SK-N-SH (cell line): ENCODE measurements at regions not wholly inside any gene's neighbourhood (a gene's known extent, or its start where the extent isn't known, plus 50 kb on each side); places are given as distances from the start of the nearest gene placed in this dataset.

Source experiments
- CTCF ChIA-PET: fragments of 300-600, 350-600 bp; formaldehyde crosslinking; extraction: SDS; loops from one replicate; lab custom pipeline; 2021; lab: Yijun Ruan, JAX
- POLR2A ChIA-PET: fragments of 350-600 bp; sonication (Branson Sonifier 250); formaldehyde crosslinking; extraction: SDS; loops from one replicate; lab custom pipeline; 2020; ENCODE audit warnings: antibody characterized with exemption, inconsistent platforms; lab: Yijun Ruan, JAX
- DNase-seq: peaks from one replicate; pipeline ENCODE4 v3.0.0; 2012
- H2AFZ ChIP-seq: fragments of 200-600 bp; sonication (generic); 2 replicates; pipeline ENCODE4 v1.8.1; 2016; ENCODE audit warnings: antibody characterized with exemption, mild to moderate bottlenecking, low read depth
- H3F3A ChIP-seq: fragments of 200-600 bp; sonication (generic); replicated peaks from 2 replicates; pipeline ENCODE3; 2016; ENCODE audit warnings: antibody characterized with exemption, mild to moderate bottlenecking; ENCODE audit not compliant: insufficient read depth
- H3K27ac ChIP-seq, 2 experiments: fragments of 200-500 bp in 1 of 2; fragments of 200-600 bp in 1 of 2; sonication (Bioruptor generic) in 1 of 2; sonication (generic), shearing (Covaris generic) in 1 of 2; 2 replicates each; pipeline versions ENCODE4 v1.5.1 to v1.6.1; 2014 to 2016; ENCODE audit warnings: low read depth in 2 of 2, inconsistent platforms in 1 of 2, low read length in 1 of 2, mild to moderate bottlenecking in 1 of 2, mixed read lengths in 1 of 2
- H3K27me3 ChIP-seq: fragments of 200-600 bp; sonication (generic), shearing (Covaris generic); 2 replicates; pipeline ENCODE4 v1.6.1; 2016; ENCODE audit warnings: mixed run types; ENCODE audit not compliant: insufficient read depth
- H3K36me3 ChIP-seq, 2 experiments: fragments of 200-500 bp in 1 of 2; fragments of 200-600 bp in 1 of 2; sonication (Bioruptor generic) in 1 of 2; sonication (generic) in 1 of 2; replicated peaks in 1 of 2; 2 replicates each; pipeline versions ENCODE3 to v1.5.1; 2014 to 2016; ENCODE audit warnings: low read length in 1 of 2, mild to moderate bottlenecking in 1 of 2; ENCODE audit not compliant: insufficient read depth in 2 of 2, control insufficient read depth in 1 of 2
- H3K4me1 ChIP-seq, 2 experiments: fragments of 200-500 bp in 1 of 2; fragments of 200-600 bp in 1 of 2; sonication (Bioruptor generic) in 1 of 2; sonication (generic), shearing (Covaris generic) in 1 of 2; 2 replicates each; pipeline versions ENCODE4 v1.5.1 to v1.6.1; 2014 to 2016; ENCODE audit warnings: low read depth in 1 of 2, low read length in 1 of 2, mixed run types in 1 of 2; ENCODE audit not compliant: insufficient read depth in 2 of 2, control insufficient read depth in 1 of 2
- H3K4me2 ChIP-seq: fragments of 200-600 bp; sonication (generic), shearing (Covaris generic); 2 replicates; pipeline ENCODE4 v1.6.1; 2017; ENCODE audit warnings: mixed run types
- H3K4me3 ChIP-seq, 2 experiments: fragments of 200-500 bp in 1 of 2; fragments of 200-600 bp in 1 of 2; sonication (Bioruptor generic) in 1 of 2; sonication (generic), shearing (Covaris generic) in 1 of 2; 2 replicates each; pipeline versions ENCODE4 v1.5.1 to v1.8.1; 2014 to 2016; ENCODE audit warnings: low read depth in 2 of 2, inconsistent platforms in 1 of 2, low read length in 1 of 2, mild to moderate bottlenecking in 1 of 2, mixed read lengths in 1 of 2, moderate library complexity in 1 of 2
- H3K79me2 ChIP-seq: fragments of 200-600 bp; sonication (generic); 2 replicates; pipeline ENCODE4 v1.8.1; 2017; ENCODE audit warnings: mild to moderate bottlenecking; ENCODE audit not compliant: insufficient read depth
- H3K9ac ChIP-seq: fragments of 200-600 bp; sonication (generic); 2 replicates; pipeline ENCODE4 v1.6.1; 2017; ENCODE audit warnings: mixed run types
- H3K9me2 ChIP-seq: fragments of 200-600 bp; sonication (generic); 2 replicates; pipeline ENCODE4 v1.6.1; 2017; ENCODE audit warnings: mixed run types
- H3K9me3 ChIP-seq: fragments of 200-600 bp; sonication (generic); 2 replicates; pipeline ENCODE4 v1.6.1; 2017; ENCODE audit warnings: mixed run types, mild to moderate bottlenecking, moderate library complexity
- H4K20me1 ChIP-seq: fragments of 200-600 bp; sonication (generic); 2 replicates; pipeline ENCODE4 v1.6.1; 2017; ENCODE audit warnings: mild to moderate bottlenecking, mixed run types; ENCODE audit not compliant: insufficient read depth
- CHD2 ChIP-seq: fragments of 150-350 bp; IDR thresholded peaks from 2 replicates; pipeline ENCODE4 v1.6.1; 2018; ENCODE audit warnings: low read length; ENCODE audit not compliant: partially characterized antibody
- CTCF ChIP-seq: fragments of 200-600 bp; sonication (generic); IDR thresholded peaks from 2 replicates; pipeline ENCODE4 v1.6.1; 2017; ENCODE audit warnings: antibody characterized with exemption, mild to moderate bottlenecking, moderate library complexity
- JUND ChIP-seq: IDR thresholded peaks from 2 replicates; pipeline ENCODE4 v1.4.0; 2012
- MEF2A ChIP-seq: IDR thresholded peaks from 2 replicates; pipeline ENCODE4 v1.4.0; 2012; ENCODE audit warnings: low read depth, borderline replicate concordance
- MXI1 ChIP-seq: IDR thresholded peaks from 2 replicates; pipeline ENCODE4 v1.6.1; 2012; ENCODE audit warnings: mild to moderate bottlenecking, low read depth, low read length, improper control_type of control experiment
- PBX3 ChIP-seq: IDR thresholded peaks from 2 replicates; pipeline ENCODE4; 2012
- POLR2AphosphoS5 ChIP-seq: IDR thresholded peaks from 2 replicates; pipeline ENCODE4 v1.6.1; 2012; ENCODE audit warnings: low read depth, low read length
- RCOR1 ChIP-seq: fragments of 150-350 bp; IDR thresholded peaks from 2 replicates; pipeline ENCODE4 v1.6.1; 2017; ENCODE audit warnings: antibody characterized with exemption, low read length
- REST ChIP-seq: IDR thresholded peaks from 2 replicates; pipeline ENCODE4 v1.6.1; 2012; ENCODE audit warnings: mild to moderate bottlenecking, low read depth, low read length, moderate library complexity
- SIN3A ChIP-seq: IDR thresholded peaks from 2 replicates; pipeline ENCODE4 v1.6.1; 2012; ENCODE audit warnings: low read depth, mild to moderate bottlenecking, low read length, moderate library complexity, borderline replicate concordance
- SMC3 ChIP-seq: IDR thresholded peaks from 2 replicates; pipeline ENCODE4 v1.6.1; 2012; ENCODE audit warnings: low read depth, low read length, improper control_type of control experiment
- TCF12 ChIP-seq: IDR thresholded peaks from 2 replicates; pipeline ENCODE4 v1.4.0; 2012
- USF1 ChIP-seq: IDR thresholded peaks from 2 replicates; pipeline ENCODE4 v1.4.0; 2012; ENCODE audit warnings: low read depth, borderline replicate concordance
- WGBS: methylation state at CpG from one replicate; pipeline ENCODE4 v1.1.6; 2017; ENCODE audit warnings: low lambda C conversion rate; 5-methylcytosine and 5-hydroxymethylcytosine counted together

- no peaks in the 10 kb centered on the region for H4K20me1 ChIP-seq
- no peaks in the 10 kb centered on the region for H3K9me2 ChIP-seq
- no peaks in the 10 kb centered on the region for H3F3A ChIP-seq
- WGBS, result 75% methylated on average over 9 of the region's 9 CpGs
- peaks cover 0 to 2% of the 10 kb centered on the region in 2 experiments; a peak in 1 of 4 replicates for H3K4me1 ChIP-seq
- TF ChIP-seq CHD2 (no peak), JUND (no peak), SMC3 (no peak), USF1 (no peak), TCF12 (no peak), REST (no peak), SIN3A (no peak), MEF2A (no peak), PBX3 (no peak), MXI1 (no peak), RCOR1 (no peak), CTCF (no peak), POLR2AphosphoS5 (no peak)
- TF ChIP-seq, all 33 proteins: peak for 0
- H2AFZ ChIP-seq, result no peak overlapping the region
- no peaks in the 10 kb centered on the region for H3K79me2 ChIP-seq
- no peak overlapping the region for H3K4me2 ChIP-seq
- H3K9me3 ChIP-seq, result no peaks in the 10 kb centered on the region
- peak; percentile 1 for DNase-seq
- no peak overlapping the region for H3K4me3 ChIP-seq
- ChIA-PET CTCF (interaction anchor here (0.7 to 1.7 kb wide), 3 partner anchors 9 to 33 kb away, joined by 3 read pairs; no protein-coding TSS in a partner anchor), POLR2A (no interaction called here)
- no peak overlapping the region for H3K27ac ChIP-seq
- H3K36me3 ChIP-seq, result no peaks in the 10 kb centered on the region
- no peaks in the 10 kb centered on the region for H3K27me3 ChIP-seq
- H3K9ac ChIP-seq, result no peak overlapping the region
Observed at GRCh38 chr3:197408177-197408957, 110.0 kb upstream of the DLG1 start.
